ENCODE measurements at regions not wholly inside any gene's neighbourhood (a gene's known extent, or its start where the extent isn't known, plus 50 kb on each side); places are given as distances from the start of the nearest gene placed in this dataset.

- TF ChIP-seq, protein P1, sequence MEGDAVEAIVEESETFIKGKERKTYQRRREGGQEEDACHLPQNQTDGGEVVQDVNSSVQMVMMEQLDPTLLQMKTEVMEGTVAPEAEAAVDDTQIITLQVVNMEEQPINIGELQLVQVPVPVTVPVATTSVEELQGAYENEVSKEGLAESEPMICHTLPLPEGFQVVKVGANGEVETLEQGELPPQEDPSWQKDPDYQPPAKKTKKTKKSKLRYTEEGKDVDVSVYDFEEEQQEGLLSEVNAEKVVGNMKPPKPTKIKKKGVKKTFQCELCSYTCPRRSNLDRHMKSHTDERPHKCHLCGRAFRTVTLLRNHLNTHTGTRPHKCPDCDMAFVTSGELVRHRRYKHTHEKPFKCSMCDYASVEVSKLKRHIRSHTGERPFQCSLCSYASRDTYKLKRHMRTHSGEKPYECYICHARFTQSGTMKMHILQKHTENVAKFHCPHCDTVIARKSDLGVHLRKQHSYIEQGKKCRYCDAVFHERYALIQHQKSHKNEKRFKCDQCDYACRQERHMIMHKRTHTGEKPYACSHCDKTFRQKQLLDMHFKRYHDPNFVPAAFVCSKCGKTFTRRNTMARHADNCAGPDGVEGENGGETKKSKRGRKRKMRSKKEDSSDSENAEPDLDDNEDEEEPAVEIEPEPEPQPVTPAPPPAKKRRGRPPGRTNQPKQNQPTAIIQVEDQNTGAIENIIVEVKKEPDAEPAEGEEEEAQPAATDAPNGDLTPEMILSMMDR (IDR thresholded peaks at IDR 0.05 in 4 of 5, conservative IDR thresholded peaks at IDR 0.05 in 1 of 5): no peak
- no peak for TF ChIP-seq POLR2A (IDR thresholded peaks at IDR 0.05)
Measured at GRCh38 chr9:75664597-75664996, 225.9 kb upstream of the PCSK5 start.
